Liver (tissue), 8 donors: ENCODE measurements at regions not wholly inside any gene's neighbourhood (a gene's known extent, or its start where the extent isn't known, plus 50 kb on each side); places are given as distances from the start of the nearest gene placed in this dataset.

ENCODE experiments used
- DNase-seq: peaks from one replicate; pipeline ENCODE4 v3.0.0-alpha.2; 2017; ENCODE audit warnings: low spot score
- H3K27ac ChIP-seq, 2 donors: one replicate each; pipeline ENCODE4 v1.7.0; 2013; ENCODE audit warnings: inconsistent platforms in 2 of 2, low read length in 2 of 2, control low read depth in 1 of 2, low read depth in 1 of 2, mild to moderate bottlenecking in 1 of 2
- H3K27me3 ChIP-seq, 4 donors: one replicate each; pipeline versions ENCODE4 v1.6.1 to v1.7.0; 2013; ENCODE audit warnings: low read length in 3 of 4, inconsistent platforms in 1 of 4, mild to moderate bottlenecking in 1 of 4, moderate library complexity in 1 of 4; ENCODE audit not compliant: control insufficient read depth in 4 of 4, insufficient read depth in 4 of 4
- H3K36me3 ChIP-seq, 4 donors: one replicate each; pipeline versions ENCODE4 v1.6.1 to v1.7.0; 2013; ENCODE audit warnings: low read length in 3 of 4, mild to moderate bottlenecking in 3 of 4, low read depth in 1 of 4, moderate library complexity in 1 of 4; ENCODE audit not compliant: control insufficient read depth in 4 of 4, insufficient read depth in 3 of 4
- H3K4me1 ChIP-seq, 4 donors: one replicate each; pipeline versions ENCODE4 v1.6.1 to v1.7.0; 2013; ENCODE audit warnings: low read length in 3 of 4, mild to moderate bottlenecking in 3 of 4, moderate library complexity in 1 of 4; ENCODE audit not compliant: control insufficient read depth in 4 of 4, insufficient read depth in 4 of 4
- H3K4me3 ChIP-seq, 3 donors: one replicate each; pipeline versions ENCODE4 v1.6.1 to v1.7.0; 2013; ENCODE audit warnings: low read length in 3 of 3, control low read depth in 1 of 3, low read depth in 1 of 3, mild to moderate bottlenecking in 1 of 3
- H3K9ac ChIP-seq, 2 donors: one replicate each; pipeline ENCODE4 v1.7.0; 2013; ENCODE audit warnings: low read length in 2 of 2, mild to moderate bottlenecking in 2 of 2, moderate library complexity in 2 of 2, control low read depth in 1 of 2, low read depth in 1 of 2
- H3K9me3 ChIP-seq, 4 donors: one replicate each; pipeline versions ENCODE4 v1.6.1 to v1.7.0; 2013; ENCODE audit warnings: low read length in 3 of 4; ENCODE audit not compliant: control insufficient read depth in 4 of 4
- EGR1 ChIP-seq, 2 donors: IDR thresholded peaks; 2 replicates each; pipeline ENCODE4 v1.6.1; 2016 to 2018; ENCODE audit warnings: antibody characterized with exemption in 2 of 2, low read depth in 2 of 2
- FOXA2 ChIP-seq: IDR thresholded peaks from 2 replicates; pipeline ENCODE4 v1.6.1; 2016; ENCODE audit warnings: antibody characterized with exemption
- GABPA ChIP-seq, 2 donors: IDR thresholded peaks in 1 of 2; conservative IDR thresholded peaks in 1 of 2; 2 replicates each; pipeline ENCODE4 v1.6.1; 2016; ENCODE audit warnings: antibody characterized with exemption in 2 of 2, mild to moderate bottlenecking in 1 of 2, moderate library complexity in 1 of 2
- HNF4A ChIP-seq, 2 donors: conservative IDR thresholded peaks; 2 replicates each; pipeline ENCODE4 v1.6.1; 2016; ENCODE audit warnings: antibody characterized with exemption in 2 of 2, mild to moderate bottlenecking in 2 of 2
- JUND ChIP-seq, 2 donors: IDR thresholded peaks; 2 replicates each; pipeline ENCODE4 v1.6.1; 2016; ENCODE audit warnings: antibody characterized with exemption in 2 of 2
- RAD21 ChIP-seq, 2 donors: IDR thresholded peaks; 2 replicates each; pipeline ENCODE4 v1.6.1; 2016; ENCODE audit warnings: antibody characterized with exemption in 2 of 2, mild to moderate bottlenecking in 2 of 2
- SP1 ChIP-seq: IDR thresholded peaks from 2 replicates; pipeline ENCODE4 v1.6.1; 2018; ENCODE audit warnings: antibody characterized with exemption, mild to moderate bottlenecking
- TAF1 ChIP-seq: conservative IDR thresholded peaks from 2 replicates; pipeline ENCODE4 v1.6.1; 2016; ENCODE audit warnings: antibody characterized with exemption, mild to moderate bottlenecking
- YY1 ChIP-seq: IDR thresholded peaks from 2 replicates; pipeline ENCODE4 v1.6.1; 2016; ENCODE audit warnings: antibody characterized with exemption, mild to moderate bottlenecking
- WGBS: extraction: QIAGEN DNeasy Blood & Tissue Kit; methylation state at CpG from one replicate; pipeline ENCODE4 v1.1.7; 2013; 5-methylcytosine and 5-hydroxymethylcytosine counted together
- TF ChIP-seq, protein P1 (sequence below): fragments of 150-350 bp; IDR thresholded peaks from 2 replicates; pipeline ENCODE4 v1.5.1; 2017; ENCODE audit warnings: improper control_type of control experiment, low read depth, low read length; ENCODE audit not compliant: missing input control
- TF ChIP-seq, protein P2 (sequence below): IDR thresholded peaks from 2 replicates; pipeline ENCODE4 v1.6.1; 2016; ENCODE audit warnings: antibody characterized with exemption
- TF ChIP-seq, protein P3 (sequence below): IDR thresholded peaks from 2 replicates; pipeline ENCODE4 v1.6.1; 2016; ENCODE audit warnings: antibody characterized with exemption, mild to moderate bottlenecking
- TF ChIP-seq, protein P4 (sequence below): IDR thresholded peaks from 2 replicates; pipeline ENCODE4 v1.6.1; 2016; ENCODE audit warnings: antibody characterized with exemption
- TF ChIP-seq, protein P5 (sequence below): IDR thresholded peaks from 2 replicates; pipeline ENCODE4 v1.6.1; 2016; ENCODE audit warnings: antibody characterized with exemption
- donor health status: healthy.
- donor health status: healthy.
- donor health status: healthy.
- donor health status: healthy.
- donor health status: healthy.

DNA sequence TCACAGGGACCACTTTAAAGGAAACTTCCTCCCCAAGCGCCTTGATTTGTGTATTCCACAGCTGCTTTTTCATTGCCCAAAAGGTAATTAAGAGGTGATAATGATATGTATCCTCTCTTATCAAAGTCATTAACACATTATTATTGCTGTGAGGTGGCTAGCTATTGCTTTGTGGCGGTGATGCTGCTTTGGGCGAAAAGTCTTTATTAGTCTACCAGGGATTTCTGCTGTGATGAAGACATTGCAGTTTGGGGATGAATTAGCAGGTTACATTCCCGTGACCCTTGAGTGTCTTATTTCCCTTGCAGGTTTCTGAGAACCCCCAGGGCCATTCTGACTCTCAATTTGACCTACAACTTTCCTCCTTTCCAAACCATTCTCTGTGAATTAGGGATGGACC lies 143.4 kb upstream of the SOX4 start (continued):
- TF ChIP-seq, protein P1, sequence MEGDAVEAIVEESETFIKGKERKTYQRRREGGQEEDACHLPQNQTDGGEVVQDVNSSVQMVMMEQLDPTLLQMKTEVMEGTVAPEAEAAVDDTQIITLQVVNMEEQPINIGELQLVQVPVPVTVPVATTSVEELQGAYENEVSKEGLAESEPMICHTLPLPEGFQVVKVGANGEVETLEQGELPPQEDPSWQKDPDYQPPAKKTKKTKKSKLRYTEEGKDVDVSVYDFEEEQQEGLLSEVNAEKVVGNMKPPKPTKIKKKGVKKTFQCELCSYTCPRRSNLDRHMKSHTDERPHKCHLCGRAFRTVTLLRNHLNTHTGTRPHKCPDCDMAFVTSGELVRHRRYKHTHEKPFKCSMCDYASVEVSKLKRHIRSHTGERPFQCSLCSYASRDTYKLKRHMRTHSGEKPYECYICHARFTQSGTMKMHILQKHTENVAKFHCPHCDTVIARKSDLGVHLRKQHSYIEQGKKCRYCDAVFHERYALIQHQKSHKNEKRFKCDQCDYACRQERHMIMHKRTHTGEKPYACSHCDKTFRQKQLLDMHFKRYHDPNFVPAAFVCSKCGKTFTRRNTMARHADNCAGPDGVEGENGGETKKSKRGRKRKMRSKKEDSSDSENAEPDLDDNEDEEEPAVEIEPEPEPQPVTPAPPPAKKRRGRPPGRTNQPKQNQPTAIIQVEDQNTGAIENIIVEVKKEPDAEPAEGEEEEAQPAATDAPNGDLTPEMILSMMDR, result no peak
- TF ChIP-seq RAD21 (IDR thresholded peaks at IDR 0.05), result no peak
- no peak for TF ChIP-seq GABPA (IDR thresholded peaks at IDR 0.05 in 1 of 2, conservative IDR thresholded peaks at IDR 0.05 in 1 of 2)
- TF ChIP-seq, protein P2, sequence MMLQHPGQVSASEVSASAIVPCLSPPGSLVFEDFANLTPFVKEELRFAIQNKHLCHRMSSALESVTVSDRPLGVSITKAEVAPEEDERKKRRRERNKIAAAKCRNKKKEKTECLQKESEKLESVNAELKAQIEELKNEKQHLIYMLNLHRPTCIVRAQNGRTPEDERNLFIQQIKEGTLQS, result no peak
- TF ChIP-seq EGR1 (IDR thresholded peaks at IDR 0.05; ENCODE audit: low read depth in 2 of 2), result no peak

DNA sequence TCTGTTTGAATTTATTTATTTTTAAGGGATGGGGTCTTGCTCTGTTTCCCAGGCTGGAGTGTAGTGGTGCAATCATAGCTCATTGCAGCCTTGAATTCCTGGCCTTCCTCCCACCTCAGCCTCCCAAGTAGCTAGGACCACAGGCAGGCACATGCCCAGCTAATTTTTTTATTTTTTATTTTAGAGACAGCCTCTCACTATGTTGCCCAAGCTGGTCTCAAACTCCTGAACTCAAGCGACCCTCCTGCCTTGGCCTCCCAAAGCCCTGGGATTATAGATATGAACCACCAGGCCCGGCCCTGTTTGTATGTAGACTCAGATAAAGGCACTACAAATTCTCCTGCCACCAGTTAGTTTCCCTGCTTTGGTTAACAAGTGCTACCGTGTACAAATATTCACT lies 142.9 kb upstream of the SOX4 start:
- Histone ChIP-seq H3K9ac (no peak overlapping the region), H3K27me3 (no peaks in the 10 kb centered on the region), H3K36me3 (no peaks in the 10 kb centered on the region), H3K27ac (no peak overlapping the region), H3K4me1 (no peaks in the 10 kb centered on the region), H3K4me3 (no peak overlapping the region), H3K9me3 (no peaks in the 10 kb centered on the region)
- DNase-seq, result no peak
- 80% methylated on average over 3 of the region's 3 CpGs for WGBS
- TF ChIP-seq TAF1, result no peak
- TF ChIP-seq, protein P3, sequence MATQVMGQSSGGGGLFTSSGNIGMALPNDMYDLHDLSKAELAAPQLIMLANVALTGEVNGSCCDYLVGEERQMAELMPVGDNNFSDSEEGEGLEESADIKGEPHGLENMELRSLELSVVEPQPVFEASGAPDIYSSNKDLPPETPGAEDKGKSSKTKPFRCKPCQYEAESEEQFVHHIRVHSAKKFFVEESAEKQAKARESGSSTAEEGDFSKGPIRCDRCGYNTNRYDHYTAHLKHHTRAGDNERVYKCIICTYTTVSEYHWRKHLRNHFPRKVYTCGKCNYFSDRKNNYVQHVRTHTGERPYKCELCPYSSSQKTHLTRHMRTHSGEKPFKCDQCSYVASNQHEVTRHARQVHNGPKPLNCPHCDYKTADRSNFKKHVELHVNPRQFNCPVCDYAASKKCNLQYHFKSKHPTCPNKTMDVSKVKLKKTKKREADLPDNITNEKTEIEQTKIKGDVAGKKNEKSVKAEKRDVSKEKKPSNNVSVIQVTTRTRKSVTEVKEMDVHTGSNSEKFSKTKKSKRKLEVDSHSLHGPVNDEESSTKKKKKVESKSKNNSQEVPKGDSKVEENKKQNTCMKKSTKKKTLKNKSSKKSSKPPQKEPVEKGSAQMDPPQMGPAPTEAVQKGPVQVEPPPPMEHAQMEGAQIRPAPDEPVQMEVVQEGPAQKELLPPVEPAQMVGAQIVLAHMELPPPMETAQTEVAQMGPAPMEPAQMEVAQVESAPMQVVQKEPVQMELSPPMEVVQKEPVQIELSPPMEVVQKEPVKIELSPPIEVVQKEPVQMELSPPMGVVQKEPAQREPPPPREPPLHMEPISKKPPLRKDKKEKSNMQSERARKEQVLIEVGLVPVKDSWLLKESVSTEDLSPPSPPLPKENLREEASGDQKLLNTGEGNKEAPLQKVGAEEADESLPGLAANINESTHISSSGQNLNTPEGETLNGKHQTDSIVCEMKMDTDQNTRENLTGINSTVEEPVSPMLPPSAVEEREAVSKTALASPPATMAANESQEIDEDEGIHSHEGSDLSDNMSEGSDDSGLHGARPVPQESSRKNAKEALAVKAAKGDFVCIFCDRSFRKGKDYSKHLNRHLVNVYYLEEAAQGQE, result no peak
- TF ChIP-seq SP1, result no peak

DNA sequence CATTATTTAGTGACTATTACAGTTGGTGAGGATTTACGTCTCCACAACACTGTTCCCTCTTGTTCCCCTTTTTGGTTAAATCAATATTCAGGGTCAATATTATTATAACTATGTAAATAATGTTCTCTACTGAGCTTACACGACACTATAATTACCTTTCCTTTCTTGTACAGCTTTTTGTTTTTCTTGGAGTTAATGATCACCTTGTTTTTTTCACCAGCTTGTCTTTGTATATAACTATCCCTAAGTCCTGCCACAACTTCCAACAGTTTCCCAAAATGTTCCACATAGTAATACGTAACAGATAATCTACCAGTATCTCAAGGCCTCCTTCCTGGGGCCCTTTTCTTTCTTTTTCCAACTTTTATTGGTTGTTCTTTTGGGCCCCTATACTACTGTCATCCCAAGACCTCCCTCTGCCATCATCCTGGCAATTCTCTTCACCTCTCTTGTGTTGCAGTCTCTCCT lies 142.0 kb upstream of the SOX4 start:
- Histone ChIP-seq H3K4me1 (no peaks in the 10 kb centered on the region), H3K27ac (no peak overlapping the region), H3K36me3 (no peaks in the 10 kb centered on the region), H3K9me3 (no peaks in the 10 kb centered on the region), H3K9ac (no peak overlapping the region), H3K27me3 (no peaks in the 10 kb centered on the region), H3K4me3 (no peak overlapping the region)
- 47% methylated on average over 3 of the region's 3 CpGs for WGBS
- TF ChIP-seq FOXA2, result no peak
- TF ChIP-seq, protein P2, result no peak
- TF ChIP-seq JUND (IDR thresholded peaks at IDR 0.05), result no peak
- no peak for TF ChIP-seq HNF4A (conservative IDR thresholded peaks at IDR 0.05)
- TF ChIP-seq EGR1 (IDR thresholded peaks at IDR 0.05; ENCODE audit: low read depth in 2 of 2), result no peak
- TF ChIP-seq, protein P4, sequence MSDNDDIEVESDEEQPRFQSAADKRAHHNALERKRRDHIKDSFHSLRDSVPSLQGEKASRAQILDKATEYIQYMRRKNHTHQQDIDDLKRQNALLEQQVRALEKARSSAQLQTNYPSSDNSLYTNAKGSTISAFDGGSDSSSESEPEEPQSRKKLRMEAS, result no peak
- no peak for TF ChIP-seq RAD21 (IDR thresholded peaks at IDR 0.05)
- TF ChIP-seq, protein P5, sequence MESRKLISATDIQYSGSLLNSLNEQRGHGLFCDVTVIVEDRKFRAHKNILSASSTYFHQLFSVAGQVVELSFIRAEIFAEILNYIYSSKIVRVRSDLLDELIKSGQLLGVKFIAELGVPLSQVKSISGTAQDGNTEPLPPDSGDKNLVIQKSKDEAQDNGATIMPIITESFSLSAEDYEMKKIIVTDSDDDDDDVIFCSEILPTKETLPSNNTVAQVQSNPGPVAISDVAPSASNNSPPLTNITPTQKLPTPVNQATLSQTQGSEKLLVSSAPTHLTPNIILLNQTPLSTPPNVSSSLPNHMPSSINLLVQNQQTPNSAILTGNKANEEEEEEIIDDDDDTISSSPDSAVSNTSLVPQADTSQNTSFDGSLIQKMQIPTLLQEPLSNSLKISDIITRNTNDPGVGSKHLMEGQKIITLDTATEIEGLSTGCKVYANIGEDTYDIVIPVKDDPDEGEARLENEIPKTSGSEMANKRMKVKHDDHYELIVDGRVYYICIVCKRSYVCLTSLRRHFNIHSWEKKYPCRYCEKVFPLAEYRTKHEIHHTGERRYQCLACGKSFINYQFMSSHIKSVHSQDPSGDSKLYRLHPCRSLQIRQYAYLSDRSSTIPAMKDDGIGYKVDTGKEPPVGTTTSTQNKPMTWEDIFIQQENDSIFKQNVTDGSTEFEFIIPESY, result no peak
- TF ChIP-seq YY1, result no peak
- DNase-seq, result no peak
